ENCODE measurements at regions not wholly inside any gene's neighbourhood (a gene's known extent, or its start where the extent isn't known, plus 50 kb on each side); places are given as distances from the start of the nearest gene placed in this dataset.

GRCh38 chr11:71103266-71103665 lies 149.1 kb downstream of the SHANK2 start:
- intact Hi-C loops (cut with micrococcal nuclease), result no loop called here
- no peak overlapping the region for H3K27ac ChIP-seq (ENCODE audit: low read depth, low read length)
- H3K27me3 ChIP-seq (ENCODE audit: insufficient read depth, low read length), result no peaks in the 10 kb centered on the region
- no peak overlapping the region for H3K27ac Mint-ChIP-seq
- H3K4me3 Mint-ChIP-seq, result no peak overlapping the region
- H3K9me3 Mint-ChIP-seq, result no peaks in the 10 kb centered on the region
- ChIA-PET CTCF (ENCODE audit: partially characterized antibody) (no interaction called here), POLR2A (ENCODE audit: partially characterized antibody) (no interaction called here)
- H3K4me1 Mint-ChIP-seq, result no peaks in the 10 kb centered on the region
- H3K4me1 ChIP-seq (ENCODE audit: insufficient read depth, low read length), result no peaks in the 10 kb centered on the region
- no peaks in the 10 kb centered on the region for H3K9me3 ChIP-seq (ENCODE audit: control insufficient read depth in 1 of 2, low read length in 2 of 2)
- H3K4me3 ChIP-seq (ENCODE audit: low read length in 2 of 2), result no peak overlapping the region
- H3K36me3 ChIP-seq (ENCODE audit: insufficient read depth, low read length), result no peaks in the 10 kb centered on the region
- no peaks in the 10 kb centered on the region for H3K36me3 Mint-ChIP-seq
- no peak for DNase-seq
- H3K27me3 Mint-ChIP-seq, result peaks cover 4 to 6% of the 10 kb centered on the region in 2 donors

DNA sequence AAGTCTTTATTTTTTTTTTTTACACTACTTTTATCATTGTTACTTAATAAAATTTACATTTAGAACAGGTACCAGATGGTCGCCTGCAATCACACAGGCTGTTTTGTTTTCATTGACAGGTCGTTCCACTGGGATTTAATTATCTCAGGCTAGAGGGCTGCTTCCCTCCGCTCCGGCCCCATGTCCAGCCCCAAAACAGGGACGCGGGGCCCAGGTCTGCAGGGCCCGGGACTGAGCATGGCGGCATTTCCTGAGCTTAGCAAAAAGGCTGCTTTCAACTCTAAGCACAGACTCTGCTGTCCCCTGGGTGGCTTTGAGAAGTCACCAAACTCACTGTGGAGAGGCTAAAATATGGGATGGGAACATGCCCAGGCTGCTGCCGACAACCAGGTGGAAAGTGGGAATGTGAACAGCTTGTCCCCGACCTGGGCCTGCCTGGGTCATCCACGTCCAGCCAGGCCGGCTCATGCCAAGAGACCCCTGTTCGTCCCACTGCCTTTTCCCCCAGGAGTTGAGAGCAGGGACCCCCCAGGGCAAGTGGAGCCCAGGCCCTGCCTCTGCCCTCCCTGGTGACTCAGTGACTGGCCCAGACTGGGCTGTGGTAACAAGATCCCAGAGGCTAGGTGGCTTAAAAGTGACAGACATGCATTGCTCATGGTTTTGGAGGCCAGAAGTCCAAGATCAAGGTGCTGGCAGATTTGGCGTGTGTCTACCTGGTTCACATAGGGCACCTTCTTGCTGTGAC lies 150.0 kb downstream of the SHANK2 start:
- no peaks in the 10 kb centered on the region for H3K36me3 ChIP-seq (ENCODE audit: insufficient read depth, low read length)
- no peak overlapping the region for H3K27ac Mint-ChIP-seq
- intact Hi-C loops (cut with micrococcal nuclease), result no loop called here
- no peaks in the 10 kb centered on the region for H3K36me3 Mint-ChIP-seq
- DNase-seq, result no peak
- peaks cover 0 to 3% (median 0%) of the 10 kb centered on the region in 8 donors for H3K9me3 Mint-ChIP-seq
- no peak overlapping the region for H3K4me3 Mint-ChIP-seq
- no peak overlapping the region for H3K4me3 ChIP-seq (ENCODE audit: low read length in 2 of 2)
- H3K27ac ChIP-seq (ENCODE audit: low read depth, low read length), result no peak overlapping the region
- H3K27me3 Mint-ChIP-seq, result peaks cover 1 to 8% of the 10 kb centered on the region in 2 donors
- H3K4me1 ChIP-seq (ENCODE audit: insufficient read depth, low read length), result no peaks in the 10 kb centered on the region
- ChIA-PET CTCF (ENCODE audit: partially characterized antibody) (no interaction called here), POLR2A (ENCODE audit: partially characterized antibody) (no interaction called here)
- H3K4me1 Mint-ChIP-seq, result no peaks in the 10 kb centered on the region
- no peaks in the 10 kb centered on the region for H3K9me3 ChIP-seq (ENCODE audit: control insufficient read depth in 1 of 2, low read length in 2 of 2)
- no peaks in the 10 kb centered on the region for H3K27me3 ChIP-seq (ENCODE audit: insufficient read depth, low read length)

GRCh38 chr11:71101606-71102005 lies 150.8 kb downstream of the SHANK2 start:
- POLR2A ChIA-PET (ENCODE audit: partially characterized antibody), result no interaction called here
- H3K4me3 Mint-ChIP-seq, result no peak overlapping the region
- intact Hi-C loops (cut with micrococcal nuclease), result no loop called here
- H3K4me1 Mint-ChIP-seq, result no peaks in the 10 kb centered on the region
- no peak overlapping the region for H3K27ac Mint-ChIP-seq
- no peaks in the 10 kb centered on the region for H3K36me3 Mint-ChIP-seq
- H3K9me3 ChIP-seq (ENCODE audit: control insufficient read depth in 1 of 2, low read length in 2 of 2), result no peaks in the 10 kb centered on the region
- peaks cover 0 to 3% (median 0%) of the 10 kb centered on the region in 8 donors for H3K9me3 Mint-ChIP-seq
- H3K27me3 Mint-ChIP-seq, result peaks cover 1 to 8% of the 10 kb centered on the region in 2 donors
- no peak overlapping the region for H3K27ac ChIP-seq (ENCODE audit: low read depth, low read length)
- DNase-seq, result no peak
- no peaks in the 10 kb centered on the region for H3K36me3 ChIP-seq (ENCODE audit: insufficient read depth, low read length)
- H3K4me1 ChIP-seq (ENCODE audit: insufficient read depth, low read length), result no peaks in the 10 kb centered on the region
- no peak overlapping the region for H3K4me3 ChIP-seq (ENCODE audit: low read length in 2 of 2)
- CTCF ChIA-PET (ENCODE audit: partially characterized antibody), result no interaction called here
- H3K27me3 ChIP-seq (ENCODE audit: insufficient read depth, low read length), result no peaks in the 10 kb centered on the region

DNA sequence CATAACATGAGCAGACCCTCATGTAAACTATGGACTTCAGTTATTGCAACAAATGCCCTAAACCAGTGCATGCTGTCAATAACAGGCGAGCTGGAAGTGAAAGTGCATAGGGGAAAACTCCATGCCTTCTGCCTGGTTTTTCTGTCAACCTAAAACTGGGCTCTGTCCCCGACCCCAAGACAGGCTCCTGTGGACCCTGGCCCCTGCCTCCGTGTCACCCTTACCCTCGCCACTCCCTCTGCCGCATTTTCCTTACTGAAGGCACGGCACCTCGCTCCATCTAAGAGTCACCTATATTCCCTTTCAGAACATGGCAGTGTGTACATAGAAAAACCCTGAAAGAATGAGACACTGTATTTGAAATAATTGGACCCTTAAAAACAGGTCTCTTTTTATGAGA lies 151.3 kb downstream of the SHANK2 start:
- CTCF ChIA-PET (ENCODE audit: partially characterized antibody), result no interaction called here

GRCh38 chr11:71098776-71099175 lies 153.6 kb downstream of the SHANK2 start:
- Mint-ChIP-seq H3K27me3 (peaks cover 1 to 4% of the 10 kb centered on the region in 2 donors), H3K4me1 (no peaks in the 10 kb centered on the region), H3K27ac (no peak overlapping the region), H3K36me3 (no peaks in the 10 kb centered on the region), H3K9me3 (peaks cover 0 to 3% (median 0%) of the 10 kb centered on the region in 8 donors), H3K4me3 (no peak overlapping the region)
- Histone ChIP-seq H3K36me3 (ENCODE audit: insufficient read depth, low read length) (no peaks in the 10 kb centered on the region), H3K27me3 (ENCODE audit: insufficient read depth, low read length) (no peaks in the 10 kb centered on the region), H3K27ac (ENCODE audit: low read depth, low read length) (no peak overlapping the region), H3K4me1 (ENCODE audit: insufficient read depth, low read length) (no peaks in the 10 kb centered on the region), H3K4me3 (ENCODE audit: low read length in 2 of 2) (no peak overlapping the region), H3K9me3 (ENCODE audit: control insufficient read depth in 1 of 2, low read length in 2 of 2) (no peaks in the 10 kb centered on the region)
- POLR2A ChIA-PET (ENCODE audit: partially characterized antibody), result no interaction called here
- intact Hi-C loops (cut with micrococcal nuclease), result no loop called here
- DNase-seq, result no peak
- CTCF ChIA-PET (ENCODE audit: partially characterized antibody), result no interaction called here

More for the DNA sequence above, 151.3 kb downstream of the SHANK2 start:
- POLR2A ChIA-PET (ENCODE audit: partially characterized antibody), result no interaction called here
- H3K36me3 ChIP-seq (ENCODE audit: insufficient read depth, low read length), result no peaks in the 10 kb centered on the region
- no peak for DNase-seq
- H3K27me3 ChIP-seq (ENCODE audit: insufficient read depth, low read length), result no peaks in the 10 kb centered on the region
- Mint-ChIP-seq H3K36me3 (no peaks in the 10 kb centered on the region), H3K4me3 (no peak overlapping the region), H3K4me1 (no peaks in the 10 kb centered on the region), H3K27ac (no peak overlapping the region), H3K27me3 (peaks cover 1 to 8% of the 10 kb centered on the region in 2 donors), H3K9me3 (peaks cover 0 to 3% (median 0%) of the 10 kb centered on the region in 8 donors)
- H3K4me3 ChIP-seq (ENCODE audit: low read length in 2 of 2), result no peak overlapping the region
- intact Hi-C loops (cut with micrococcal nuclease), result no loop called here
- H3K27ac ChIP-seq (ENCODE audit: low read depth, low read length), result no peak overlapping the region
- no peaks in the 10 kb centered on the region for H3K9me3 ChIP-seq (ENCODE audit: control insufficient read depth in 1 of 2, low read length in 2 of 2)
- H3K4me1 ChIP-seq (ENCODE audit: insufficient read depth, low read length), result no peaks in the 10 kb centered on the region

- Mint-ChIP-seq H3K36me3 (no peaks in the 10 kb centered on the region), H3K4me3 (no peak overlapping the region), H3K27ac (no peak overlapping the region), H3K9me3 (peaks cover 0 to 3% (median 0%) of the 10 kb centered on the region in 8 donors), H3K4me1 (no peaks in the 10 kb centered on the region), H3K27me3 (peaks cover 1 to 4% of the 10 kb centered on the region in 2 donors)
- H3K27me3 ChIP-seq (ENCODE audit: insufficient read depth, low read length), result no peaks in the 10 kb centered on the region
- DNase-seq, result no peak
- H3K4me1 ChIP-seq (ENCODE audit: insufficient read depth, low read length), result no peaks in the 10 kb centered on the region
- H3K4me3 ChIP-seq (ENCODE audit: low read length in 2 of 2), result no peak overlapping the region
- ChIA-PET CTCF (ENCODE audit: partially characterized antibody) (no interaction called here), POLR2A (ENCODE audit: partially characterized antibody) (no interaction called here)
- H3K27ac ChIP-seq (ENCODE audit: low read depth, low read length), result no peak overlapping the region
- intact Hi-C loops (cut with micrococcal nuclease), result no loop called here
- H3K9me3 ChIP-seq (ENCODE audit: control insufficient read depth in 1 of 2, low read length in 2 of 2), result no peaks in the 10 kb centered on the region
- H3K36me3 ChIP-seq (ENCODE audit: insufficient read depth, low read length), result no peaks in the 10 kb centered on the region
Observed at GRCh38 chr11:71097506-71098240, 154.7 kb downstream of the SHANK2 start.

- Mint-ChIP-seq H3K36me3 (no peaks in the 10 kb centered on the region), H3K27me3 (peaks cover 1 to 4% of the 10 kb centered on the region in 2 donors), H3K27ac (no peak overlapping the region), H3K9me3 (peaks cover 0 to 3% (median 0%) of the 10 kb centered on the region in 8 donors), H3K4me3 (no peak overlapping the region), H3K4me1 (no peaks in the 10 kb centered on the region)
- intact Hi-C loops (cut with micrococcal nuclease), result no loop called here
- no peak overlapping the region for H3K4me3 ChIP-seq (ENCODE audit: low read length in 2 of 2)
- DNase-seq, result no peak
- no peaks in the 10 kb centered on the region for H3K4me1 ChIP-seq (ENCODE audit: insufficient read depth, low read length)
- H3K27ac ChIP-seq (ENCODE audit: low read depth, low read length), result no peak overlapping the region
- POLR2A ChIA-PET (ENCODE audit: partially characterized antibody), result no interaction called here
- CTCF ChIA-PET (ENCODE audit: partially characterized antibody), result no interaction called here
- H3K36me3 ChIP-seq (ENCODE audit: insufficient read depth, low read length), result no peaks in the 10 kb centered on the region
- no peaks in the 10 kb centered on the region for H3K27me3 ChIP-seq (ENCODE audit: insufficient read depth, low read length)
- H3K9me3 ChIP-seq (ENCODE audit: control insufficient read depth in 1 of 2, low read length in 2 of 2), result no peaks in the 10 kb centered on the region
Observed at GRCh38 chr11:71096751-71097388, 155.5 kb downstream of the SHANK2 start.

All from CD4-positive, alpha-beta memory T cell (primary cell).